WTC11 (cell line): ENCODE measurements at regions not wholly inside any gene's neighbourhood (a gene's known extent, or its start where the extent isn't known, plus 50 kb on each side); places are given as distances from the start of the nearest gene placed in this dataset.

Experiments used
- ATAC-seq: fragments of 200-7000 bp; cut with Tn5 transposase; 2 replicates; pipeline ENCODE4 v1.10.0; 2021; ENCODE audit warnings: mild to moderate bottlenecking, moderate library complexity
- CTCF ChIA-PET: fragments of 300-600 bp; sonication (Branson Sonifier 250); formaldehyde crosslinking; loops from one replicate; lab custom pipeline; 2021; ENCODE audit warnings: antibody characterized with exemption; lab: Charles Lee
- POLR2A ChIA-PET: fragments of 350-600 bp; sonication (Branson Sonifier 250); formaldehyde crosslinking; loops from one replicate; lab custom pipeline; 2021; ENCODE audit warnings: antibody characterized with exemption; lab: Charles Lee
- DNase-seq: peaks from one replicate; pipeline ENCODE4 v3.0.0; 2021; ENCODE audit warnings: low spot score
- H3K27ac Mint-ChIP-seq: 2 replicates; pipeline ENCODE4 v1.8.0; 2021; ENCODE audit warnings: mixed read lengths
- H3K27me3 Mint-ChIP-seq: 2 replicates; pipeline ENCODE4 v1.8.0; 2021; ENCODE audit warnings: low read depth, mild to moderate bottlenecking, moderate library complexity, mixed read lengths
- H3K36me3 Mint-ChIP-seq: 2 replicates; pipeline ENCODE4 v1.8.0; 2021; ENCODE audit warnings: mixed read lengths
- H3K4me1 Mint-ChIP-seq: 2 replicates; pipeline ENCODE4 v1.8.0; 2022; ENCODE audit warnings: mixed read lengths
- H3K4me3 Mint-ChIP-seq: 2 replicates; pipeline ENCODE4 v1.8.0; 2021; ENCODE audit warnings: mild to moderate bottlenecking, moderate library complexity, mixed read lengths
- H3K9me3 Mint-ChIP-seq: 2 replicates; pipeline ENCODE4 v1.8.0; 2021; ENCODE audit warnings: mixed read lengths
- ARID4B ChIP-seq: sonication (generic); formaldehyde crosslinking; IDR thresholded peaks from 2 replicates; pipeline ENCODE4 v1.8.0; 2023; ENCODE audit warnings: missing genetic modification reagents, mild to moderate bottlenecking, borderline replicate concordance
- ATF1 ChIP-seq: sonication (generic); formaldehyde crosslinking; IDR thresholded peaks from 2 replicates; pipeline ENCODE4 v1.8.1; 2023; ENCODE audit warnings: mild to moderate bottlenecking, moderate library complexity, missing genetic modification reagents
- ATF6 ChIP-seq: sonication (generic); formaldehyde crosslinking; IDR thresholded peaks from 2 replicates; pipeline ENCODE4 v1.8.1; 2023; ENCODE audit warnings: mild to moderate bottlenecking, missing genetic modification reagents
- CDX4 ChIP-seq: fragments of 250-450 bp; sonication (Bioruptor Pico); IDR thresholded peaks from 2 replicates; pipeline ENCODE4 v1.9.0; 2021; ENCODE audit warnings: moderate library complexity, mild to moderate bottlenecking, inconsistent platforms, borderline replicate concordance
- CREB1 ChIP-seq: sonication (generic); formaldehyde crosslinking; IDR thresholded peaks from 2 replicates; pipeline ENCODE4 v1.8.0; 2023; ENCODE audit warnings: mild to moderate bottlenecking, missing genetic modification reagents
- E2F4 ChIP-seq: sonication (generic); formaldehyde crosslinking; IDR thresholded peaks from 2 replicates; pipeline ENCODE4 v1.8.1; 2022; ENCODE audit warnings: low read depth, mild to moderate bottlenecking, moderate library complexity, missing genetic modification reagents, borderline replicate concordance
- FOXK1 ChIP-seq: sonication (generic); formaldehyde crosslinking; IDR thresholded peaks from 2 replicates; pipeline ENCODE4 v1.8.0; 2022; ENCODE audit warnings: mild to moderate bottlenecking, moderate library complexity, missing genetic modification reagents
- FOXP4 ChIP-seq: sonication (generic); formaldehyde crosslinking; IDR thresholded peaks from 2 replicates; pipeline ENCODE4 v1.8.0; 2022; ENCODE audit warnings: mild to moderate bottlenecking, missing genetic modification reagents
- GABPB1 ChIP-seq: sonication (generic); formaldehyde crosslinking; IDR thresholded peaks from 2 replicates; pipeline ENCODE4 v1.8.1; 2023; ENCODE audit warnings: mild to moderate bottlenecking, missing genetic modification reagents
- JAZF1 ChIP-seq: fragments of 250-450 bp; sonication (Bioruptor Pico); IDR thresholded peaks from 2 replicates; pipeline ENCODE4 v1.9.0; 2021; ENCODE audit warnings: moderate library complexity, mild to moderate bottlenecking, inconsistent platforms
- MYBL2 ChIP-seq: sonication (generic); formaldehyde crosslinking; IDR thresholded peaks from 2 replicates; pipeline ENCODE4 v1.8.1; 2023; ENCODE audit warnings: mild to moderate bottlenecking, moderate library complexity, missing genetic modification reagents
- PRRX2 ChIP-seq: fragments of 250-450 bp; sonication (Bioruptor Pico); IDR thresholded peaks from 2 replicates; pipeline ENCODE4 v1.8.0; 2021; ENCODE audit warnings: mild to moderate bottlenecking
- RORB ChIP-seq: fragments of 250-450 bp; sonication (Bioruptor Pico); IDR thresholded peaks from 2 replicates; pipeline ENCODE4 v1.9.0; 2021; ENCODE audit warnings: mild to moderate bottlenecking
- SOX15 ChIP-seq: fragments of 250-450 bp; sonication (Bioruptor Pico); IDR thresholded peaks from 2 replicates; pipeline ENCODE4 v1.9.0; 2021; ENCODE audit warnings: mild to moderate bottlenecking
- ZBTB43 ChIP-seq: sonication (generic); formaldehyde crosslinking; IDR thresholded peaks from 2 replicates; pipeline ENCODE4 v1.8.1; 2023; ENCODE audit warnings: mild to moderate bottlenecking, missing genetic modification reagents
- ZNF416 ChIP-seq: fragments of 250-450 bp; sonication (Bioruptor Pico); IDR thresholded peaks from 2 replicates; pipeline ENCODE4 v1.9.0; 2021; ENCODE audit warnings: mild to moderate bottlenecking, inconsistent platforms
- ZNF425 ChIP-seq: fragments of 250-450 bp; sonication (Bioruptor Pico); conservative IDR thresholded peaks from 2 replicates; pipeline ENCODE4 v1.9.0; 2021; ENCODE audit warnings: mild to moderate bottlenecking

GRCh38 chr7:86918245-86918644 is 141.2 kb downstream of the ELAPOR2 start (continued):
- TF ChIP-seq E2F4: no peak

- Mint-ChIP-seq H3K4me1 (peaks cover 12% of the 10 kb centered on the region), H3K4me3 (no peak overlapping the region), H3K9me3 (no peaks in the 10 kb centered on the region), H3K27ac (no peak overlapping the region), H3K36me3 (peaks cover 22% of the 10 kb centered on the region), H3K27me3 (peaks cover 35% of the 10 kb centered on the region)
- ATAC-seq (no peak), DNase-seq (no peak)
- POLR2A ChIA-PET: interaction anchor here (0.6 kb wide), 3 partner anchors 10 to 237 kb away, joined by 3 to 5 read pairs (median 3); no protein-coding TSS in a partner anchor
- TF ChIP-seq CREB1 (no peak), CDX4 (CRISPR knock-in tag) (no peak), SOX15 (CRISPR knock-in tag) (no peak), ATF6 (CRISPR knock-in tag) (no peak), GABPB1 (CRISPR knock-in tag) (no peak), ATF1 (CRISPR knock-in tag) (no peak), PRRX2 (CRISPR knock-in tag) (no peak), FOXK1 (no peak), ARID4B (CRISPR knock-in tag) (no peak), FOXP4 (CRISPR knock-in tag) (no peak), ZNF425 (CRISPR knock-in tag) (no peak), JAZF1 (no peak), RORB (no peak), ZBTB43 (no peak), ZNF416 (CRISPR knock-in tag) (no peak), MYBL2 (CRISPR knock-in tag) (no peak)
- CTCF ChIA-PET: interaction anchor here (1.2 to 3.6 kb wide), 3 partner anchors 11 to 232 kb away, joined by 3 to 22 read pairs (median 18); no protein-coding TSS in a partner anchor
Observed at GRCh38 chr7:86916277-86916825, 143.1 kb downstream of the ELAPOR2 start.
